ENCODE measurements at regions not wholly inside any gene's neighbourhood (a gene's known extent, or its start where the extent isn't known, plus 50 kb on each side); places are given as distances from the start of the nearest gene placed in this dataset.

DNA sequence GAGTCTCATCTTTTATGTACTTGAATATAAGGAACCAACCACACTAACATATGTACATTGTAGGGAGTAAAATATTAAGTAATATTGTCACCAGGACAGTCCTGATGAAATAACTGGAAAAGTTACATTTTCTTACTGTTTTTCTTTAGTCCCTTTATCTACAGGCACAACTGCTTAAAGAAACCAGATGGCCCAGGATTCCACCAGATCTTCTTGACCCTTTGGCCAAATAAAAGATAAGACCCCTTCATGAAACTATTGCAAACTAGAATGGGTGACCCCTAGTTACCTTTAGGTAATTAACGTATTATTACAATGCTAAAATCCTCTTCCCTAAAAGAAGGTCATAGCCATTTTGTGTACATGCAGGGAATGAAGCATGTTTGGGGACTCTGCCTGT is 106.3 kb upstream of the FTMT start:
- TF ChIP-seq ZFX (IDR thresholded peaks at IDR 0.05; ENCODE audit: borderline replicate concordance), result no peak
- TF ChIP-seq, protein P1, sequence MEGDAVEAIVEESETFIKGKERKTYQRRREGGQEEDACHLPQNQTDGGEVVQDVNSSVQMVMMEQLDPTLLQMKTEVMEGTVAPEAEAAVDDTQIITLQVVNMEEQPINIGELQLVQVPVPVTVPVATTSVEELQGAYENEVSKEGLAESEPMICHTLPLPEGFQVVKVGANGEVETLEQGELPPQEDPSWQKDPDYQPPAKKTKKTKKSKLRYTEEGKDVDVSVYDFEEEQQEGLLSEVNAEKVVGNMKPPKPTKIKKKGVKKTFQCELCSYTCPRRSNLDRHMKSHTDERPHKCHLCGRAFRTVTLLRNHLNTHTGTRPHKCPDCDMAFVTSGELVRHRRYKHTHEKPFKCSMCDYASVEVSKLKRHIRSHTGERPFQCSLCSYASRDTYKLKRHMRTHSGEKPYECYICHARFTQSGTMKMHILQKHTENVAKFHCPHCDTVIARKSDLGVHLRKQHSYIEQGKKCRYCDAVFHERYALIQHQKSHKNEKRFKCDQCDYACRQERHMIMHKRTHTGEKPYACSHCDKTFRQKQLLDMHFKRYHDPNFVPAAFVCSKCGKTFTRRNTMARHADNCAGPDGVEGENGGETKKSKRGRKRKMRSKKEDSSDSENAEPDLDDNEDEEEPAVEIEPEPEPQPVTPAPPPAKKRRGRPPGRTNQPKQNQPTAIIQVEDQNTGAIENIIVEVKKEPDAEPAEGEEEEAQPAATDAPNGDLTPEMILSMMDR (IDR thresholded peaks at IDR 0.05), result no peak
- H3K27ac ChIP-seq, result no peak overlapping the region

DNA sequence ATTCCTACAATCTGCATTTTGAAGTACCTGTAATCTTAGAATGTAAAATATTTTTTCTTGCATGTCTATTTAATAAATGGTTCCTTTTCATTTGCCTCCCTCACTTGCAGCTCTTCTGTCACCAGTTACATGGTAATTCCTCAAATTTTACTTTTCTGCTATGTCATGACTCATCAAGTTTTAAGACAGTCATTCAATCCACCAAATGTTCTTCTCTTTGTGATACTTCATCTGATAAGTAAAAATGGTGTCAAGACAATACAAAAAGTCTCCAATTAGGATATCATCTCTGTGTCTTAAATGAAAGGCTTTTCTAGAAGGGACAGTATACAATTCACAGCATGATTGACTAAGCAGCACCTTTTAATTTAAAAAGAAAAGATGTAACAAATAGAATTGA is 104.9 kb upstream of the FTMT start:
- TF ChIP-seq ZFX (IDR thresholded peaks at IDR 0.05; ENCODE audit: borderline replicate concordance), result no peak
- TF ChIP-seq, protein P1 (IDR thresholded peaks at IDR 0.05), result no peak
- no peak overlapping the region for H3K27ac ChIP-seq

DNA sequence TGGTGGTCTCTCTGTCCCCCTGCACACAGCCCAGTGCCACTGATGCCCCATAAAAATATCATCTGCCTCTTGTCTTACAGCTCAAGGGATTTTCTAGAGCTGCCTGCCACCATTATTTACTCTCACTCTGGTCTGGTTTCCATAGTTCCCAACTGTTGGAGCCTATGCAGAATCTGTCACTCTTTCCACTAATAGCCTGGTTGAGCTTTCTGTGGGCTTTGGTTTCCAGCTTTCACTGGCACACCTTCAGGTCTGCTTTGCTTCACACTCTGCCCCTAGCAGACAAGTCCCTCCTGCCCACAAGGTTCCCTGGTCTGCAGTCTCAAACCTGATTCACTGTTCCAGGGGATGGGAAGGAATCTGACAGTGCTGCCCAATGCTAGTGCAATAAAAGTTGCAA is 103.0 kb upstream of the FTMT start:
- H3K27ac ChIP-seq, result no peak overlapping the region
- TF ChIP-seq, protein P1 (IDR thresholded peaks at IDR 0.05), result no peak
- TF ChIP-seq ZFX (IDR thresholded peaks at IDR 0.05; ENCODE audit: borderline replicate concordance), result no peak

DNA sequence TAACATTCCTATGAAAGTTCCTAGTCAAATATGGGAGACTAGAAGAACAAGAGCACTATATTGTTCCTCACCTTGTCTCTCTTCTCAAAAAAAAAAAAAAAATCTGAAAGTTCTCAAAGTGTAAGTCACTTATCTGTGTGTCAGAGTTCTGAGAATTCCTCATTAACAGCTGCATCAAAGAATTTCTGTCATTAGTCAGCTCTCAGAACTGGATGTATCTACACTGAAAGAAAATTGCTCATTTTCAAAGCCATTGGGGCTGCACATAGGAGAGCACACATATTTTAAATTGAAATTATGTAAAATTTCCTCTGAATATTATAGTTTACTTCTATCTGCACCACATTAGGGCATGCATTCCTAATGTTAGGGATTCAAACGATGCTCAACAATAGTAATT is 99.5 kb upstream of the FTMT start:
- TF ChIP-seq ZFX (IDR thresholded peaks at IDR 0.05; ENCODE audit: borderline replicate concordance), result no peak
- TF ChIP-seq, protein P1 (IDR thresholded peaks at IDR 0.05), result no peak
- H3K27ac ChIP-seq, result no peak overlapping the region

DNA sequence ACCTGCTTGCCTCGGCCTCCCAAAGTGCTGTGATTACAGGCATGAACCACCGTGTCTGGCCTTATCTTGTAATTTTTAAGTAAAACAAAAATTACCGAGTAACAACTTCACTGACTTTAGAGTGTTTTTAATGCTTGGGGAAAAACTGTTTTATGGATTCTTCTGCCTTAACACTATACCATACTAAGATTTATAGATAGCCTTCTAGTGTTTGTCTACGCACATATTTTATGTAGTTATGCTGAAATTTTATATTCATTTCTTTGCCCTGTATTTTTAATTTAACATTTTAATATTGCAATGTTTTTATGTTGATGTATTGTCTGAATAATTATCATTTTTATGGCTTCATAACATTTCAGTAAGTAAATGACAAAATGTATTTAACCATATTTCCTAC is 96.4 kb upstream of the FTMT start:
- TF ChIP-seq, protein P1 (IDR thresholded peaks at IDR 0.05), result no peak
- TF ChIP-seq ZFX (IDR thresholded peaks at IDR 0.05; ENCODE audit: borderline replicate concordance), result no peak
- H3K27ac ChIP-seq, result no peak overlapping the region

DNA sequence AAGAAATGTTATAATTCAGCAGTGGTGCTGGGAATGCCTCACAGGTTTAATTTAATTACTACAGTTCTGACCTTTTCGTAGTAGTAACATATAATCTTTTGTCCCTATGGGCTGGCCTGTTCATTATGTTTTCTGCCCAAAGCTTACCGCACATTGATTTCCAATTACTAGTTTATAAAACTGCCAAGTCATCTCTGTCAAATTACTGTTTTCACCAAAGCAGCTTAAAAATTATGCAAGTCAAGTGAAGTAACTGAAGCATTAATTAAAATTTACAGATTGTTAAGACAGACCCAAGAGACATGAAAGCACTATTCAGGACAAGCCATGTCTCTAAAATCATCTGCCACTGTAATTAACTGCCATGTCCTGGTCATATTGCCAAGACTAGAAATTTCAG is 93.9 kb upstream of the FTMT start:
- TF ChIP-seq, protein P1 (IDR thresholded peaks at IDR 0.05), result no peak
- TF ChIP-seq ZFX (IDR thresholded peaks at IDR 0.05; ENCODE audit: borderline replicate concordance), result no peak
- H3K27ac ChIP-seq, result no peak overlapping the region

DNA sequence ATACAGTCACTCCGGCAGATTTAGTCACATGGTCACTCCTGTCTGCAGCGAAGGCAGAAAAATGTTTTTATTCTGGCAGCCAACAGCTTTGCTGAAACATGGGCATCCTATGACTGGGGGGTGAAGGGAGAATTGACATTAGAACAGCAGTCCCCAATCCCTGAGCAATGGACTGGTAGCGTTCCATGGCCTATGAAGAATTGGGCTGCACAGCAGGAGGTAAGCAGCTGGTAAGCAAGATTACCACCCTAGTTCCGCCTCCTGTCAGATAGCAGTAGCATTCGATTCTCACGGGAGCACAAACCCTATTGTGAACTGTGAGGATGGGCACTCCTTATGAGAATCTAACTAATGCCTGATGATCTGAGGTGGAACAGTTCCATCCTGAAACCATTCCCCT is 93.1 kb upstream of the FTMT start:
- TF ChIP-seq, protein P1 (IDR thresholded peaks at IDR 0.05), result no peak
- no peak for TF ChIP-seq ZFX (IDR thresholded peaks at IDR 0.05; ENCODE audit: borderline replicate concordance)
- no peak overlapping the region for H3K27ac ChIP-seq

Data from 22Rv1 (cell line).